ENCODE measurements at regions not wholly inside any gene's neighbourhood (a gene's known extent, or its start where the extent isn't known, plus 50 kb on each side); places are given as distances from the start of the nearest gene placed in this dataset.

DNA sequence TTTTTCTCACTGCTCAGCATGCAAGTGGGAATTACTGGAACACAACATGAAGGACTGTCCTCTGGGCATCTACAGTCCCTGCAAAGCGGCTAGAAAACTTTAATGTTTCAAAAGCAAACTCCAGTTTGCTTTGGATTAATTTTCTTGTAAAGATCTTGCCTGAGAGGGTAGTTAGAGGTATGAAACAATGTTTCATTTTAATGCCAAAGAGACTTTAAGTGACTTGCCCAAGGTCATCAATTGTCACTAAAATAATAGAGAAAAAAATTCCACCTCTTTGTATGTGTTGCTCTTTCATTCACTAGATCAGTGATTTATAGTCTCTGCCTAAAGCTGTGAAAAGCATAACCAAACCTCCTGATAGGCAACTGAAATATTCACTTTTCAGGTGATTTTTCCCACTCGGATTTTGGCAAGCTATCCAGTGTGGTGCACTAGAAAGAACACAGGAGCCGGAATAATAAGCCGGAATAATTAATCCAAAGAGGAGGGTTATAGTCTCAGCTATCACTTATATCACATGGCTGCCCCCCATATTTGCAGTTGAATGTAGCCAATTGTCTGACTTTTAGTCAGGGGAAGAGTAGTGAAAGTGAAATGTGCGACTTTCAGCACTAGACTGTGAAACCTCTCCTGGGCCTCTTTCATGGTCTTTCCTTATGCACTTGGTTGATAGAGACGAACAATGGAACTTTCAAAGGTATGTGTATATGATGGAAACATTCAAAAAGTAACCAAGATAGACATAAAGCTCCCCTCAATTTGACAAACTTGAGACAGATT is 107.7 kb downstream of the SLC6A15 start (continued):
- TF ChIP-seq CTBP2 (IDR thresholded peaks at IDR 0.05; ENCODE audit: borderline replicate concordance, insufficient read depth, insufficient read length, low read length) (no peak), EGR1 (IDR thresholded peaks at IDR 0.05; ENCODE audit: borderline replicate concordance, low read depth, low read length) (no peak), POLR2A (IDR thresholded peaks at IDR 0.05; ENCODE audit: control extremely low read depth in 1 of 2, low read depth in 2 of 2, low read length in 2 of 2) (no peak), PHF8 (conservative IDR thresholded peaks at IDR 0.05; ENCODE audit: low read depth, low read length) (no peak), HDAC6 (IDR thresholded peaks at IDR 0.05; ENCODE audit: low read depth, low read length) (no peak)
- TF ChIP-seq, protein P1, sequence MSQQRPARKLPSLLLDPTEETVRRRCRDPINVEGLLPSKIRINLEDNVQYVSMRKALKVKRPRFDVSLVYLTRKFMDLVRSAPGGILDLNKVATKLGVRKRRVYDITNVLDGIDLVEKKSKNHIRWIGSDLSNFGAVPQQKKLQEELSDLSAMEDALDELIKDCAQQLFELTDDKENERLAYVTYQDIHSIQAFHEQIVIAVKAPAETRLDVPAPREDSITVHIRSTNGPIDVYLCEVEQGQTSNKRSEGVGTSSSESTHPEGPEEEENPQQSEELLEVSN (IDR thresholded peaks at IDR 0.05), result no peak

Data from H1 (cell line).